HG03064 (cell line): ENCODE measurements at regions not wholly inside any gene's neighbourhood (a gene's known extent, or its start where the extent isn't known, plus 50 kb on each side); places are given as distances from the start of the nearest gene placed in this dataset.

Experiments used
- ATAC-seq: cut with Tn5 transposase; IDR thresholded peaks from one replicate; pipeline ENCODE4 v1.9.1; 2021; ENCODE audit warnings: low read depth; ENCODE audit not compliant: unreplicated experiment

GRCh38 chr18:11324956-11325882 is 175.8 kb upstream of the PIEZO2 start:
- ATAC-seq: peak; percentile 96

GRCh38 chr18:11324510-11324909 is 175.1 kb upstream of the PIEZO2 start:
- ATAC-seq: no peak

GRCh38 chr18:11323359-11323819 is 174.0 kb upstream of the PIEZO2 start:
- no peak for ATAC-seq

GRCh38 chr18:11322716-11323115 is 173.3 kb upstream of the PIEZO2 start:
- no peak for ATAC-seq

GRCh38 chr18:11322006-11322405 is 172.6 kb upstream of the PIEZO2 start:
- no peak for ATAC-seq

- ATAC-seq: no peak
These were observed 171.6 kb upstream of the PIEZO2 start for GRCh38 chr18:11320986-11321385.

- ATAC-seq: no peak
These were observed 167.2 kb upstream of the PIEZO2 start for GRCh38 chr18:11316546-11316945.

GRCh38 chr18:11310476-11311086 is 161.2 kb upstream of the PIEZO2 start:
- ATAC-seq: no peak

- ATAC-seq: no peak
These were observed 159.8 kb upstream of the PIEZO2 start for GRCh38 chr18:11309172-11309571.

GRCh38 chr18:11308499-11308898 is 159.1 kb upstream of the PIEZO2 start:
- ATAC-seq: no peak

- no peak for ATAC-seq
These were observed 158.3 kb upstream of the PIEZO2 start for GRCh38 chr18:11307716-11308115.

GRCh38 chr18:11305507-11305906 is 156.1 kb upstream of the PIEZO2 start:
- ATAC-seq: no peak

GRCh38 chr18:11304928-11305327 is 155.6 kb upstream of the PIEZO2 start:
- no peak for ATAC-seq

- no peak for ATAC-seq
These were observed 147.6 kb upstream of the PIEZO2 start for GRCh38 chr18:11296946-11297345.

- peak; percentile 64 for ATAC-seq
These were observed 144.4 kb upstream of the PIEZO2 start for GRCh38 chr18:11293794-11294193.

- no peak for ATAC-seq
These were observed 141.4 kb upstream of the PIEZO2 start for GRCh38 chr18:11290786-11291185.

GRCh38 chr18:11289248-11289647 is 139.9 kb upstream of the PIEZO2 start:
- ATAC-seq: no peak

- no peak for ATAC-seq
These were observed 139.0 kb upstream of the PIEZO2 start for GRCh38 chr18:11288401-11288800.

GRCh38 chr18:11286431-11286830 is 137.1 kb upstream of the PIEZO2 start:
- no peak for ATAC-seq

- ATAC-seq: no peak
These were observed 135.4 kb upstream of the PIEZO2 start for GRCh38 chr18:11284811-11285210.

GRCh38 chr18:11284349-11284748 is 135.0 kb upstream of the PIEZO2 start:
- ATAC-seq: no peak
